Gastrocnemius medialis (tissue), 4 donors: ENCODE measurements at regions not wholly inside any gene's neighbourhood (a gene's known extent, or its start where the extent isn't known, plus 50 kb on each side); places are given as distances from the start of the nearest gene placed in this dataset.

Source experiments
- ATAC-seq, 2 donors: fragments of 150-250 bp; one replicate each; pipeline ENCODE4 v1.9.1; 2016
- DNase-seq, 2 donors: peaks; one replicate each; pipeline ENCODE4 v3.0.0-alpha.2; 2019
- H3K27ac ChIP-seq, 4 donors: fragments of 200-600 bp; sonication (generic); 1 replicate in 1 of 4; 2 replicates in 3 of 4; pipeline ENCODE4 v1.5.1; 2016 to 2018; ENCODE audit warnings: mild to moderate bottlenecking in 2 of 4, moderate library complexity in 1 of 4
- H3K27me3 ChIP-seq, 3 donors: fragments of 200-600 bp; sonication (generic) in 2 of 3; 1 replicate in 1 of 3; 2 replicates in 2 of 3; pipeline versions ENCODE4 v1.5.1 to v1.6.0; 2016 to 2019; ENCODE audit warnings: mild to moderate bottlenecking in 1 of 3, moderate library complexity in 1 of 3
- H3K36me3 ChIP-seq, 2 donors: fragments of 200-600 bp; sonication (generic) in 1 of 2; one replicate each; pipeline ENCODE4 v1.5.1; 2017 to 2018
- H3K4me1 ChIP-seq, 2 donors: fragments of 200-600 bp; sonication (generic) in 1 of 2; one replicate each; pipeline ENCODE4 v1.5.1; 2016 to 2017; ENCODE audit warnings: mild to moderate bottlenecking in 2 of 2
- H3K4me3 ChIP-seq, 4 donors: fragments of 200-600 bp; sonication (generic) in 3 of 4; 1 replicate in 1 of 4; 2 replicates in 3 of 4; pipeline ENCODE4 v1.5.1; 2016 to 2019; ENCODE audit warnings: mild to moderate bottlenecking in 2 of 4
- H3K9me3 ChIP-seq, 3 donors: fragments of 200-600 bp; sonication (generic) in 2 of 3; 1 replicate in 1 of 3; 2 replicates in 2 of 3; pipeline ENCODE4 v1.5.1; 2016 to 2019
- CTCF ChIP-seq, 5 experiments: fragments of 450-650 bp in 3 of 5; fragments of 200-600 bp in 2 of 5; sonication (generic) in 2 of 5; IDR thresholded peaks in 4 of 5; conservative IDR thresholded peaks in 1 of 5; 1 replicate in 4 of 5; 2 replicates in 1 of 5; pipeline ENCODE4 v1.5.1; 2016 to 2019; ENCODE audit warnings: antibody characterized with exemption in 5 of 5, mild to moderate bottlenecking in 3 of 5, moderate library complexity in 3 of 5
- POLR2A ChIP-seq, 2 donors: fragments of 450-650 bp; IDR thresholded peaks; one replicate each; pipeline ENCODE4 v1.6.1; 2017; ENCODE audit warnings: antibody characterized with exemption in 2 of 2, mild to moderate bottlenecking in 2 of 2, moderate library complexity in 2 of 2
- in situ Hi-C, 4 donors: fragments of 200-750 bp; cut with MboI; loops; one replicate each; pipeline versions ENCODE4 v1.15.0 to v1.8.0; 2017; ENCODE audit warnings: low sequenced_read_pairs in 4 of 4
- intact Hi-C: fragments of 100-400 bp; cut with DNase I; formaldehyde crosslinking; loops from one replicate; pipeline ENCODE4 v1.15.1; 2023; ENCODE audit warnings: low total_unique reads

GRCh38 chr10:83272666-83273434 is 866.5 kb upstream of the GHITM start:
- H3K27ac ChIP-seq = no peak overlapping the region
- H3K9me3 ChIP-seq = no peaks in the 10 kb centered on the region
- TF ChIP-seq POLR2A (IDR thresholded peaks at IDR 0.05) (no peak), CTCF (IDR thresholded peaks at IDR 0.05 in 4 of 5, conservative IDR thresholded peaks at IDR 0.05 in 1 of 5) (no peak)
- H3K4me3 ChIP-seq = no peak overlapping the region
- no peak for ATAC-seq
- in situ Hi-C loops = no loop called here
- DNase-seq = no peak
- no peaks in the 10 kb centered on the region for H3K27me3 ChIP-seq
- H3K4me1 ChIP-seq = no peaks in the 10 kb centered on the region
- H3K36me3 ChIP-seq = no peaks in the 10 kb centered on the region
- intact Hi-C loops = no loop called here

- DNase-seq = no peak
- TF ChIP-seq POLR2A (IDR thresholded peaks at IDR 0.05) (no peak), CTCF (IDR thresholded peaks at IDR 0.05 in 4 of 5, conservative IDR thresholded peaks at IDR 0.05 in 1 of 5) (no peak)
- Histone ChIP-seq H3K9me3 (no peaks in the 10 kb centered on the region), H3K4me3 (no peak overlapping the region), H3K4me1 (no peaks in the 10 kb centered on the region), H3K36me3 (no peaks in the 10 kb centered on the region), H3K27ac (no peak overlapping the region), H3K27me3 (no peaks in the 10 kb centered on the region)
- intact Hi-C loops = no loop called here
- ATAC-seq = no peak
- in situ Hi-C loops = no loop called here
These were observed 865.2 kb upstream of the GHITM start for GRCh38 chr10:83274088-83274487.

- Histone ChIP-seq H3K4me3 (no peak overlapping the region), H3K27me3 (no peaks in the 10 kb centered on the region), H3K27ac (no peak overlapping the region), H3K4me1 (no peaks in the 10 kb centered on the region), H3K9me3 (no peaks in the 10 kb centered on the region), H3K36me3 (no peaks in the 10 kb centered on the region)
- DNase-seq = no peak
- ATAC-seq = no peak
- intact Hi-C loops (no loop called here), in situ Hi-C loops (no loop called here)
- TF ChIP-seq POLR2A (IDR thresholded peaks at IDR 0.05) (no peak), CTCF (IDR thresholded peaks at IDR 0.05 in 4 of 5, conservative IDR thresholded peaks at IDR 0.05 in 1 of 5) (no peak)
These were observed 862.3 kb upstream of the GHITM start for GRCh38 chr10:83276971-83277370.

GRCh38 chr10:83283151-83283550 is 856.2 kb upstream of the GHITM start:
- in situ Hi-C loops = no loop called here
- ATAC-seq = no peak
- H3K9me3 ChIP-seq = no peaks in the 10 kb centered on the region

More at GRCh38 chr10:83283151-83283550, 856.2 kb upstream of the GHITM start:
- Histone ChIP-seq H3K36me3 (no peaks in the 10 kb centered on the region), H3K27ac (no peak overlapping the region), H3K4me3 (no peak overlapping the region), H3K4me1 (no peaks in the 10 kb centered on the region), H3K27me3 (no peaks in the 10 kb centered on the region)
- intact Hi-C loops = no loop called here
- no peak for DNase-seq
- no peak for TF ChIP-seq POLR2A (IDR thresholded peaks at IDR 0.05)
- no peak for TF ChIP-seq CTCF (IDR thresholded peaks at IDR 0.05 in 4 of 5, conservative IDR thresholded peaks at IDR 0.05 in 1 of 5)
